Umbilical cord (tissue), 1 donor: ENCODE measurements at regions not wholly inside any gene's neighbourhood (a gene's known extent, or its start where the extent isn't known, plus 50 kb on each side); places are given as distances from the start of the nearest gene placed in this dataset.
"Not testable (repeated sequence)": the region's sequence is repeated elsewhere in the genome, so short reads cannot be mapped to it uniquely, and the experiment has no call there.

Experiments
- DNase-seq: peaks from one replicate; pipeline ENCODE4 v3.0.0-alpha.2; 2015; ENCODE audit warnings: low spot score

DNA sequence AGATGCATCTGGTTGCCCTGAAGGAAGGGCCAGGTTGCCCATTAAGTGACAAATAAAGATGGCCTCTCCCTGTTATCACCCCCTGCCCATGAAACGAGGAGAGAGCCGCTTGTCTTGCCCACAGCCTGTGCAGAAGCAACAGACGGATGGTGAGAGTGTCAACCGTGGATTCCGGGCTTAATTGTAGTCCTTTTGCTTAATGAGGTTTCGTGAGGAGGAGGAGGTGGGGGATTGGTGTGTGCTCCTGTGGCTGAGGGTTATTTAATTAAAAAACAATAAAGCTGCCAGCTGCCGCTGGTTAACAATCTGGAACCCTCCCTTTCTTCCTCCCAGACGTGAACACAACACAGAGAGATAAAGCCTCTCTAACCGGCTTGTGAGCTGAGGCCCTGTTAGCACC, 188.0 kb upstream of the PARD3B start:
- no peak for DNase-seq

DNA sequence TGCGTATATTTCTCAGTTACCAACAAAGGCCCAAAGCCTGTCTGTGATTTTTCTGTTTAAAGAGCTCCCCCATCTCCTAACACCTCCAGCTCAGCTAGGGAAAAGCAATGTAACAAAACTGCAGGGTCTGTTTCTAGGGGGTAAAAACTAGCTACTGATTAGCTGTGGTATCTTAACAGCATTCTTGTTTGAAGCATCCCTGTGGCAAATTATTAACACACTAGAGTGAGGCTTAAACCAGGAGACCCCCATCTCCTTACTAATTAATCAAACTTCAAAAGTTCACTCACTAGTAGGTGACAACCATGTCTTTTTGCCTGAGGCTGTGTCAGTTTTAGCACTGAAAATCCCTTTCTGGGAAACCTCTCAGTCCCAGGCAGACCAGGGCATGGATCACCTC, 186.2 kb upstream of the PARD3B start:
- DNase-seq: no peak

DNA sequence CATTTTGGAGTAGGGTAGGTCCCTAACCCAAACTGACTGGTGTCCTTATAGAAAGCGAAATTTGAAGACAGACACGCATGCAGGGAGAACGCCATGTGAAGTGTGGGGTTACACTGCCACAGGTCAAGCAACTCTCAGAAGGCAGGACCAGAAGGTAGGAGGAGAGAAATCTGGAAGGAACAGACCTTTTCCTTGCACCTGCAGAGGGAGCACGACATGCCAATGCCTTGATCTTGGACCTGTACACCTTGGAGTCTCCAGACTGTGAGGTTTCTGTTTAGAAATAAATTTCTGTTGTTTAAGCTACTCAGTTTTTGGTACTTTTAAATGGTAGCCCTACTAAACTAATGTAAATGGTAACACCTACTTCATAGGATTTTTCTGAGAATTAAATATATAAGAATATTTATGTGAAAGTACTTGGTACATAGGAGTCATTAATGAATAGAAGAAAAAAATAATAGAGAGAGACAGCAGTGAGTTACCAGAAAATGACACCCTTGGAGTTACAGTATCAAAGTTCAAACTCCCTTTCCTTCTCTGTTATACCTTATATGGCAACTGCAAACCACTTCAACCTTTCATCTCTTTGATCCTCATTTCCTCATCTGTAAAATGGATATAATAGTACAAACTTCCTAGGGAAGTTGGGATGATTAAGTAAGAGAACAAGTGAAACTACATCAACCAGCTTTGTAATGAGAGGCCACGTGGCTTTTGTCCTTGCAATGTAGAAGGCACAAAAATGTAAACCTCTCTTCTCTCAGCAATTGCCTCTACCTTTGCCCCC, 184.9 kb upstream of the PARD3B start:
- DNase-seq: no peak

- DNase-seq: no peak
These were observed 183.5 kb upstream of the PARD3B start for GRCh38 chr2:204361738-204362137.

GRCh38 chr2:204362581-204362980, 182.7 kb upstream of the PARD3B start:
- DNase-seq: no peak

DNA sequence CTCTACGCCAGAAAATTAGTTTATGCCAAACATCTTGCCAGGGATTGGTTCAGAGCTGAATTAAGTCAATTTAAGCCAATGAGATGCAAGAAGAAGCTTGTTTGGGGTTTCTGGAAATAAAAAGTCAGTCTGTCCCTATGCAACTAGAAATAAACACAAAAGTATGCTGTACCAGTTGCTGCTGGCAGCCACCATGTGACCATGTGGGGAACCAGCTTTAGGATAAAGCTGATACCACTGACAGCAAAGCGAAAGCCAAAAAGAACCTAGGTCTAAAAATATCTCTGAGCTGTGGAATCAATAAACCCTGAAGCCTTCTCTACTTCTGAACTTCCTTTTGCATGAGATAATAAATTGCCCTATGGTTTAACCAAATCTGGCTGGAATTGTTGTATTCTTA, 181.8 kb upstream of the PARD3B start:
- DNase-seq: no peak

GRCh38 chr2:204364860-204365535, 180.3 kb upstream of the PARD3B start:
- no peak for DNase-seq

DNA sequence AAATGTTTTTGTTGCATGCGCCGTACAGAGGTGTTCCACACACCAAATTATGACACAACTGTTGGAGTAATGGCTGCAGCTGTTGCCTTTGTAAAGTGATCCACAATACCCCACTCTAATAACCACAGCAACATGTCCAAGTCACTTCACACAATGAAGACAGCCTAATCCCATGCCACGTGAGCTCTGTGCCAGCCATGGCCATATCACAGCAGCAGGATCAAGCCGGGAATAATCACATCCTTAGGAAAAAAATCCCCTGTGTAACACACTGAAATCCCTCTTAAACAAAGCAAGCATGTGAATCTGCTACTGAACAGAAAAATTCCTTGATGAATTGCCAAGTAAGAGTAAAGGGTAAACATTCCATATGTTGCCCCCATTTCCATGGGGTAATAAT, 179.5 kb upstream of the PARD3B start:
- peak; percentile 12 for DNase-seq

DNA sequence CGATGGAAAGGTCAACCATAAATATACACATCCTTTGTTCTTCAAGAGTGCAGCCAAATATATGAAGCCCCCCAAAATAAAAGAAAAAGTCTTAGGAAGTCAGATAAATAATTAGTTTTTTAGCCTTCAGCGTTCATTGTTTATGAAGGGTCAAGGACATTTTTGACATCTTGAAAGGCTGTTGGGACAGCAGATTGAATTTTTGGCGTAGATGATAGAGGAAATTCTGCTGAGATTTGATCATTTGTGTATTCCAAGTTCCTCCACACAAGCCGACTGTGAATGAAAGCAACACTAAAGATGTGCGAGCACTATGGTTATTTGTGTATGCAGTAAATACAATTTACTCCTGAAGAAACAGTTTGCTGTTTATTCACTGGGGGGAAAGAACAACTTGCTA, 177.8 kb upstream of the PARD3B start:
- DNase-seq: no peak

- DNase-seq: no peak
These were observed 175.0 kb upstream of the PARD3B start for GRCh38 chr2:204370172-204370718.

GRCh38 chr2:204373942-204374341, 171.3 kb upstream of the PARD3B start:
- no peak for DNase-seq

- DNase-seq: no peak
These were observed 165.0 kb upstream of the PARD3B start for GRCh38 chr2:204380141-204380881.

GRCh38 chr2:204386668-204387067, 158.6 kb upstream of the PARD3B start:
- DNase-seq: no peak

GRCh38 chr2:204389120-204389519, 156.2 kb upstream of the PARD3B start:
- DNase-seq: no peak

DNA sequence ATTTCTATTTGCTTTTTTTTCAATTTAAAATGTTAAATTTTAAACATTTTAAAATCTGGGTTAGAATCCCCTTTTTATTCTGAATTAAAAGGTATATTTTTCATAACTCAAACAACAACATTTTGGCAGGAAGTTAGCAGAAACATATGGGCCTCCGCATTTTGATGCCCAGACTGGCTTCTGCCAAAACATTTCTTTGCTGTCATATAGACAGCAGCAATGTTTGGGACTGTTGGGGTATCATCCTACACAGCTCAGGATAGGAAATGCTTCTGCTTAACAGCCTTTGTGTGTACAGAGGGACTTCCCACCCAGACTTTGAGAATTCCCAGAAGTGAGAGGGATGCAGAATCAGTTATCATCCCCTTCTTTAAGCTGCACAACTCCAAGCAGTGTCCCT, 155.4 kb upstream of the PARD3B start:
- no peak for DNase-seq

DNA sequence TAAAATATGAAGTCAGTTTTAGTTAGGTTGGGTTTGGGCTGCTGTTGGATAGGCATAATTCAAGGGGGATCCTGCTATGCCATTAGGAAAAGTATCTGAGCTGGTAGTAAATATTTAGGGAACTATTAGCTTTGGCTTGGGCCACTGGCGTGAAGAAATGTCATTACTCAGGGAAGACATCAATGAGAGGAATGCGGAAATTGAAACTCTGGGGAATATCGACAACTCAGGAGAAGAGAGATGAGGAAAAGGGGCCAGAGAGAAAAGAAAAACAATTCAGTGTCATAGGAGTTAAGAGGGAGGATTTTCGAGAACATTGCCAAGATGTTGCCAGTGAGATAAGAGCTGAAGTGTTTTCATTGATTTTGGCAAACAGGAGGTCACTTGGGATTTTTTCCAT, 149.7 kb upstream of the PARD3B start:
- no peak for DNase-seq

GRCh38 chr2:204401114-204401513, 144.2 kb upstream of the PARD3B start:
- DNase-seq: peak; percentile 41

- no peak for DNase-seq
These were observed 137.9 kb upstream of the PARD3B start for GRCh38 chr2:204407204-204408014.

- not testable (repeated sequence) for DNase-seq
These were observed 132.5 kb upstream of the PARD3B start for GRCh38 chr2:204412782-204413181.

DNA sequence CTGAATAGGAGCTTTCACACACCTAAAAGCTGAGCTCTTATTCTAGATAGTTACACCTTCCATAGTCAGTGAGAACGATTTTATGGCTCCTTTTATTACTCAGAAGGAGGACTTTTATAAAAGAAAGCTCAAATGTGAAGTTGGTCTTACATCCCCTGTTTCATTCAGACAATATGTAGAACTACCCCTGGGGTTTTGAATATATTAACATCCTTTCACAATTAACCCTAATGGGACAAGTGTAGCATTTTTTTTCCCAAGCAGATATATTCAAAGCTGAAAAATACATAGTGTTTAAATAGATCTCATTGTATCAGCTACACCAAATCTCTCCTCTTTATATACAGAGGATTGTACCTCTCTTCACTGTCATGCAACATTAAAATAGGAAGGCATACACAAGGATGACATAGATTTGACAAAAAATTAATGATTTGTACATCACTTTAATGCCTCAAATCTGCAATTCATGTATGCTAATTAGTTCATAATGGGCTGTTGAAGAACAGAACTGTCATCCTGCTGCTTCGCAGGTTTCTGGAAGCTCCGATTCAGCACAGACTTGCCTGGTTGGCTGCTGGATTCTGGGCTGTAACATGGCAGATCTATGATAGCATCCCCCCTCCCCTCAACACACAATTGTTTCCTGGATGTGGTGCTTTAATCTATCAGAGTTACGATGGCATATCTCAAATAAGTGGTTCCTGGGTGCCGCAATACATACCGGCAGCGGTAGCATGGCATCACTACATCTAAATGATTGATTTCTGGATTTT, 129.7 kb upstream of the PARD3B start:
- DNase-seq: no peak

- no peak for DNase-seq
These were observed 129.0 kb upstream of the PARD3B start for GRCh38 chr2:204416236-204416635.
